AG04449 (cell line): ENCODE measurements at regions not wholly inside any gene's neighbourhood (a gene's known extent, or its start where the extent isn't known, plus 50 kb on each side); places are given as distances from the start of the nearest gene placed in this dataset.
A peak's percentile ranks its signal among the peaks of the same experiment; 100 is the strongest.

ENCODE experiments used
- CTCF ChIA-PET: fragments of 350-600 bp; formaldehyde crosslinking; extraction: SDS; loops from one replicate; lab custom pipeline; 2021; ENCODE audit warnings: antibody characterized with exemption; lab: Yijun Ruan, JAX
- POLR2A ChIA-PET: fragments of 400-600, 350-600 bp; formaldehyde crosslinking; extraction: SDS; loops from one replicate; lab custom pipeline; 2020; ENCODE audit warnings: antibody characterized with exemption, inconsistent platforms; lab: Yijun Ruan, JAX
- DNase-seq: peaks from one replicate; pipeline ENCODE4 v3.0.0-alpha.2; 2010; ENCODE audit warnings: low read depth, low spot score
- H3K4me3 ChIP-seq: 2 replicates; pipeline ENCODE4 v1.5.1; 2011; ENCODE audit warnings: low read depth, mild to moderate bottlenecking, control low read depth, low read length
- CTCF ChIP-seq: IDR thresholded peaks from one replicate; pipeline ENCODE4 v1.5.1; 2011; ENCODE audit warnings: mild to moderate bottlenecking, moderate library complexity, low read length, control low read depth, inconsistent platforms; ENCODE audit not compliant: insufficient read depth; ENCODE audit errors: missing control alignments

- TF ChIP-seq CTCF: no peak
- ChIA-PET POLR2A (no interaction called here), CTCF (no interaction called here)
- H3K4me3 ChIP-seq: no peak overlapping the region
- no peak for DNase-seq
Measured at GRCh38 chr3:110227991-110228390, 843.6 kb upstream of the NECTIN3 start.

GRCh38 chr3:110234831-110235230 is 836.8 kb upstream of the NECTIN3 start:
- no peak overlapping the region for H3K4me3 ChIP-seq
- no peak for TF ChIP-seq CTCF
- POLR2A ChIA-PET: no interaction called here
- no peak for DNase-seq
- CTCF ChIA-PET: no interaction called here

- TF ChIP-seq CTCF: no peak
- CTCF ChIA-PET: no interaction called here
- POLR2A ChIA-PET: no interaction called here
- DNase-seq: no peak
- H3K4me3 ChIP-seq: no peak overlapping the region
Measured at GRCh38 chr3:110236976-110237610, 834.5 kb upstream of the NECTIN3 start.

GRCh38 chr3:110243081-110243480 is 828.5 kb upstream of the NECTIN3 start:
- POLR2A ChIA-PET: no interaction called here
- CTCF ChIA-PET: no interaction called here
- TF ChIP-seq CTCF: no peak
- no peak overlapping the region for H3K4me3 ChIP-seq
- peak; percentile 31 for DNase-seq

GRCh38 chr3:110246796-110247376 is 824.7 kb upstream of the NECTIN3 start:
- no peak for TF ChIP-seq CTCF
- POLR2A ChIA-PET: no interaction called here
- H3K4me3 ChIP-seq: no peak overlapping the region
- CTCF ChIA-PET: no interaction called here
- no peak for DNase-seq

GRCh38 chr3:110248666-110249065 is 823.0 kb upstream of the NECTIN3 start:
- DNase-seq: no peak
- POLR2A ChIA-PET: no interaction called here
- no peak overlapping the region for H3K4me3 ChIP-seq
- CTCF ChIA-PET: interaction anchor here (1.0 kb wide), 1 partner anchor 10 kb away, joined by 3 read pairs; no protein-coding TSS in a partner anchor
- no peak for TF ChIP-seq CTCF
